Vagina (tissue), 2 donors: ENCODE measurements at regions not wholly inside any gene's neighbourhood (a gene's known extent, or its start where the extent isn't known, plus 50 kb on each side); places are given as distances from the start of the nearest gene placed in this dataset.

Source experiments
- POLR2A ChIP-seq, 2 donors: fragments of 450-650 bp; IDR thresholded peaks; one replicate each; pipeline ENCODE4 v1.6.1; 2017; ENCODE audit warnings: antibody characterized with exemption in 2 of 2, mild to moderate bottlenecking in 2 of 2, moderate library complexity in 2 of 2
- POLR2AphosphoS5 ChIP-seq, 2 donors: sonication (generic); formaldehyde crosslinking; IDR thresholded peaks; one replicate each; pipeline ENCODE4 v1.9.0; 2017; ENCODE audit warnings: antibody characterized with exemption in 2 of 2, mild to moderate bottlenecking in 2 of 2, low read depth in 1 of 2; ENCODE audit not compliant: insufficient read depth in 1 of 2
- TF ChIP-seq, protein P1 (sequence below), 3 experiments: fragments of 450-650 bp in 2 of 3; fragments of 200-600 bp in 1 of 3; sonication (generic) in 1 of 3; IDR thresholded peaks; one replicate each; pipeline ENCODE4 v1.5.1; 2017 to 2019; ENCODE audit warnings: antibody characterized with exemption in 3 of 3, mild to moderate bottlenecking in 2 of 3, moderate library complexity in 2 of 3

DNA sequence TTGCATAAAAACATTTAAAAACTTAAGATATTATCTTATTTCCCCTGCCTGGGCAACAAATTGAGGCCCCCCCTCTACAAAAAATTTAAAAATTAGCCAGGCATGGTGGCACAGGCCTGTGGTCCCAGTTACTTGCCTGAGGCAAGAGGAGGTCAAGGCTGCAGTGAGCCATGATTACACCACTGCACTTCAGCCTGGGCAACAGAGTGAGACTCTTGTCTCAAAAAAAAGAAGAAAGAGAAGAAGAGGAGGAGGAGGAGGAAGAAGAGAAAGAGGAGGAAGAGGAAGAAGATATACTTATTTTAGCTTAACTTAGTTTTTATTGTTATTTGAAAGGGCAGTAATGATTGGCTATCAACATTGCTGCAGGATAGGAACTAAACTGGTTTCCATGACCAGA, 73.8 kb upstream of the IPO9 start:
- TF ChIP-seq POLR2A (IDR thresholded peaks at IDR 0.05) (no peak), POLR2AphosphoS5 (IDR thresholded peaks at IDR 0.05; ENCODE audit: insufficient read depth in 1 of 2, low read depth in 1 of 2) (no peak)
- TF ChIP-seq, protein P1, sequence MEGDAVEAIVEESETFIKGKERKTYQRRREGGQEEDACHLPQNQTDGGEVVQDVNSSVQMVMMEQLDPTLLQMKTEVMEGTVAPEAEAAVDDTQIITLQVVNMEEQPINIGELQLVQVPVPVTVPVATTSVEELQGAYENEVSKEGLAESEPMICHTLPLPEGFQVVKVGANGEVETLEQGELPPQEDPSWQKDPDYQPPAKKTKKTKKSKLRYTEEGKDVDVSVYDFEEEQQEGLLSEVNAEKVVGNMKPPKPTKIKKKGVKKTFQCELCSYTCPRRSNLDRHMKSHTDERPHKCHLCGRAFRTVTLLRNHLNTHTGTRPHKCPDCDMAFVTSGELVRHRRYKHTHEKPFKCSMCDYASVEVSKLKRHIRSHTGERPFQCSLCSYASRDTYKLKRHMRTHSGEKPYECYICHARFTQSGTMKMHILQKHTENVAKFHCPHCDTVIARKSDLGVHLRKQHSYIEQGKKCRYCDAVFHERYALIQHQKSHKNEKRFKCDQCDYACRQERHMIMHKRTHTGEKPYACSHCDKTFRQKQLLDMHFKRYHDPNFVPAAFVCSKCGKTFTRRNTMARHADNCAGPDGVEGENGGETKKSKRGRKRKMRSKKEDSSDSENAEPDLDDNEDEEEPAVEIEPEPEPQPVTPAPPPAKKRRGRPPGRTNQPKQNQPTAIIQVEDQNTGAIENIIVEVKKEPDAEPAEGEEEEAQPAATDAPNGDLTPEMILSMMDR (IDR thresholded peaks at IDR 0.05) = no peak
